ENCODE measurements at regions not wholly inside any gene's neighbourhood (a gene's known extent, or its start where the extent isn't known, plus 50 kb on each side); places are given as distances from the start of the nearest gene placed in this dataset.

- no peak overlapping the region for H3K27ac ChIP-seq (ENCODE audit: low read depth, low read length)
- no peaks in the 10 kb centered on the region for H3K4me1 ChIP-seq (ENCODE audit: control insufficient read depth, insufficient read depth, low read length)
- no peaks in the 10 kb centered on the region for H3K27me3 ChIP-seq (ENCODE audit: control insufficient read depth, insufficient read depth, low read length)
- H3K36me3 ChIP-seq (ENCODE audit: control insufficient read depth, insufficient read depth, low read length): no peaks in the 10 kb centered on the region
- H3K9me3 ChIP-seq (ENCODE audit: control insufficient read depth, insufficient read depth, low read depth, low read length): peaks cover 20% of the 10 kb centered on the region; the same call in 1 of the 2 replicates
- H3K4me3 ChIP-seq (ENCODE audit: low read depth, low read length): no peak overlapping the region
- no peak overlapping the region for H3K9ac ChIP-seq (ENCODE audit: low read length)
These were observed 174.4 kb downstream of the OGFRL1 start for GRCh38 chr6:71463061-71463460.

- no peak overlapping the region for H3K9ac ChIP-seq (ENCODE audit: low read length)
- no peaks in the 10 kb centered on the region for H3K27me3 ChIP-seq (ENCODE audit: control insufficient read depth, insufficient read depth, low read length)
- H3K4me1 ChIP-seq (ENCODE audit: control insufficient read depth, insufficient read depth, low read length): no peaks in the 10 kb centered on the region
- H3K36me3 ChIP-seq (ENCODE audit: control insufficient read depth, insufficient read depth, low read length): no peaks in the 10 kb centered on the region
- no peak overlapping the region for H3K27ac ChIP-seq (ENCODE audit: low read depth, low read length)
- H3K9me3 ChIP-seq (ENCODE audit: control insufficient read depth, insufficient read depth, low read depth, low read length): peaks cover 20% of the 10 kb centered on the region; the same call in 1 of the 2 replicates
- no peak overlapping the region for H3K4me3 ChIP-seq (ENCODE audit: low read depth, low read length)
These were observed 176.5 kb downstream of the OGFRL1 start for GRCh38 chr6:71465096-71465495.

GRCh38 chr6:71466362-71466761 lies 177.8 kb downstream of the OGFRL1 start:
- H3K9ac ChIP-seq (ENCODE audit: low read length): no peak overlapping the region
- H3K27ac ChIP-seq (ENCODE audit: low read depth, low read length): no peak overlapping the region
- peaks cover 20% of the 10 kb centered on the region; the same call in 1 of the 2 replicates for H3K9me3 ChIP-seq (ENCODE audit: control insufficient read depth, insufficient read depth, low read depth, low read length)
- H3K36me3 ChIP-seq (ENCODE audit: control insufficient read depth, insufficient read depth, low read length): no peaks in the 10 kb centered on the region
- no peaks in the 10 kb centered on the region for H3K27me3 ChIP-seq (ENCODE audit: control insufficient read depth, insufficient read depth, low read length)
- no peaks in the 10 kb centered on the region for H3K4me1 ChIP-seq (ENCODE audit: control insufficient read depth, insufficient read depth, low read length)
- no peak overlapping the region for H3K4me3 ChIP-seq (ENCODE audit: low read depth, low read length)

GRCh38 chr6:71468038-71468437 lies 179.4 kb downstream of the OGFRL1 start:
- Histone ChIP-seq H3K9ac (ENCODE audit: low read length) (no peak overlapping the region), H3K27ac (ENCODE audit: low read depth, low read length) (no peak overlapping the region), H3K4me3 (ENCODE audit: low read depth, low read length) (no peak overlapping the region), H3K27me3 (ENCODE audit: control insufficient read depth, insufficient read depth, low read length) (no peaks in the 10 kb centered on the region), H3K36me3 (ENCODE audit: control insufficient read depth, insufficient read depth, low read length) (no peaks in the 10 kb centered on the region), H3K4me1 (ENCODE audit: control insufficient read depth, insufficient read depth, low read length) (no peaks in the 10 kb centered on the region), H3K9me3 (ENCODE audit: control insufficient read depth, insufficient read depth, low read depth, low read length) (peaks cover 17% of the 10 kb centered on the region; the same call in 1 of the 2 replicates)

GRCh38 chr6:71468841-71469700 lies 180.5 kb downstream of the OGFRL1 start:
- peaks cover 17% of the 10 kb centered on the region; the same call in 1 of the 2 replicates for H3K9me3 ChIP-seq (ENCODE audit: control insufficient read depth, insufficient read depth, low read depth, low read length)
- no peak overlapping the region for H3K4me3 ChIP-seq (ENCODE audit: low read depth, low read length)
- H3K27ac ChIP-seq (ENCODE audit: low read depth, low read length): no peak overlapping the region
- H3K36me3 ChIP-seq (ENCODE audit: control insufficient read depth, insufficient read depth, low read length): no peaks in the 10 kb centered on the region
- H3K9ac ChIP-seq (ENCODE audit: low read length): no peak overlapping the region
- no peaks in the 10 kb centered on the region for H3K4me1 ChIP-seq (ENCODE audit: control insufficient read depth, insufficient read depth, low read length)
- H3K27me3 ChIP-seq (ENCODE audit: control insufficient read depth, insufficient read depth, low read length): no peaks in the 10 kb centered on the region

GRCh38 chr6:71471718-71472117 lies 183.1 kb downstream of the OGFRL1 start:
- Histone ChIP-seq H3K27ac (ENCODE audit: low read depth, low read length) (no peak overlapping the region), H3K36me3 (ENCODE audit: control insufficient read depth, insufficient read depth, low read length) (no peaks in the 10 kb centered on the region), H3K9ac (ENCODE audit: low read length) (no peak overlapping the region)

DNA sequence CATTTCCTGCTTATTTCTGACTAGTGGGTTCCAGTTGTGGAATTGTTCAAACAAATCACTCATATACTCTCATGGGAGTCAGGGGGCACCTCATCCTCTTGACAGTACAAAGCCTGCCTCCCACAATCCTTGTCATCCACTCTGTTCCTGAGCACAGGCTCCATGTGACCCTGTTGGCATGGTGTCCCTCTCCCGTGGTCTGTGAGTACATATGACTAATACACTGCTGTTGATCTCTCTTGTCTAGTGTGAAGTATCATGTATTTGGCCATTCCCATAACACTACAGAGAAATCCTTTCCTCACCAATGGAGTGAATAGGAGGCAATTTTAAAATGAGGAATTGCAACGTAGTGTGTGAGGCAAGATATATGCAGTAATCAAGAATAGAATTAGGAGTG lies 185.3 kb downstream of the OGFRL1 start:
- H3K36me3 ChIP-seq (ENCODE audit: control insufficient read depth, insufficient read depth, low read length): no peaks in the 10 kb centered on the region
- peaks cover 12% of the 10 kb centered on the region for H3K4me1 ChIP-seq (ENCODE audit: control insufficient read depth, insufficient read depth, low read length)
- no peak overlapping the region for H3K27ac ChIP-seq (ENCODE audit: low read depth, low read length)
- H3K9me3 ChIP-seq (ENCODE audit: control insufficient read depth, insufficient read depth, low read depth, low read length): no peaks in the 10 kb centered on the region
- H3K9ac ChIP-seq (ENCODE audit: low read length): no peak overlapping the region
- H3K27me3 ChIP-seq (ENCODE audit: control insufficient read depth, insufficient read depth, low read length): no peaks in the 10 kb centered on the region
- no peak overlapping the region for H3K4me3 ChIP-seq (ENCODE audit: low read depth, low read length)

More at GRCh38 chr6:71471718-71472117, 183.1 kb downstream of the OGFRL1 start:
- no peak overlapping the region for H3K4me3 ChIP-seq (ENCODE audit: low read depth, low read length)
- no peaks in the 10 kb centered on the region for H3K4me1 ChIP-seq (ENCODE audit: control insufficient read depth, insufficient read depth, low read length)
- H3K9me3 ChIP-seq (ENCODE audit: control insufficient read depth, insufficient read depth, low read depth, low read length): no peaks in the 10 kb centered on the region
- H3K27me3 ChIP-seq (ENCODE audit: control insufficient read depth, insufficient read depth, low read length): no peaks in the 10 kb centered on the region

DNA sequence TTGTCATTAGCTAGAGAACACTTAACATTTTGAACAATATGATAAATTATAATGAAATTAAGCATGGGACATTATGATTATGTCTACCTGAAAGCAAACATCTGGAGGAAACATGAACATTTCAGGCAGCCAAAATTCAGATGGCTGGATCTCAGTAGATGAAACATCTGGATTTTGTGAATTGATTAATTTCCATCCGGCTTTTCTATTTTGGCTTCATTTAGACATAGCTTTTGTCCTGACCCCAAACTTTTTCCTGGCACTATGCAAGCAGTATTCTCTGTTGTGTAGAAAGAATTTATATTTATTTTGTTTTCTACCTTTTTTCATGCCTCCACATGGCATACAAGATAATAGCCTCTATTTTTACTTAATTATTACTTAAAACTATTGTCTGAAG lies 186.3 kb downstream of the OGFRL1 start:
- no peak overlapping the region for H3K4me3 ChIP-seq (ENCODE audit: low read depth, low read length)
- H3K9me3 ChIP-seq (ENCODE audit: control insufficient read depth, insufficient read depth, low read depth, low read length): no peaks in the 10 kb centered on the region
- no peak overlapping the region for H3K27ac ChIP-seq (ENCODE audit: low read depth, low read length)
- H3K9ac ChIP-seq (ENCODE audit: low read length): no peak overlapping the region
- peaks cover 19% of the 10 kb centered on the region for H3K4me1 ChIP-seq (ENCODE audit: control insufficient read depth, insufficient read depth, low read length)
- no peaks in the 10 kb centered on the region for H3K36me3 ChIP-seq (ENCODE audit: control insufficient read depth, insufficient read depth, low read length)
- H3K27me3 ChIP-seq (ENCODE audit: control insufficient read depth, insufficient read depth, low read length): no peaks in the 10 kb centered on the region

GRCh38 chr6:71476371-71476770 lies 187.8 kb downstream of the OGFRL1 start:
- no peaks in the 10 kb centered on the region for H3K36me3 ChIP-seq (ENCODE audit: control insufficient read depth, insufficient read depth, low read length)

GRCh38 chr6:71476872-71477271 lies 188.3 kb downstream of the OGFRL1 start:
- H3K27ac ChIP-seq (ENCODE audit: low read depth, low read length): no peak overlapping the region

More at GRCh38 chr6:71476371-71476770, 187.8 kb downstream of the OGFRL1 start:
- no peaks in the 10 kb centered on the region for H3K27me3 ChIP-seq (ENCODE audit: control insufficient read depth, insufficient read depth, low read length)
- H3K27ac ChIP-seq (ENCODE audit: low read depth, low read length): no peak overlapping the region
- no peak overlapping the region for H3K9ac ChIP-seq (ENCODE audit: low read length)
- no peaks in the 10 kb centered on the region for H3K9me3 ChIP-seq (ENCODE audit: control insufficient read depth, insufficient read depth, low read depth, low read length)
- peaks cover 22% of the 10 kb centered on the region for H3K4me1 ChIP-seq (ENCODE audit: control insufficient read depth, insufficient read depth, low read length)
- no peak overlapping the region for H3K4me3 ChIP-seq (ENCODE audit: low read depth, low read length)

GRCh38 chr6:71478834-71479541 lies 190.4 kb downstream of the OGFRL1 start:
- Histone ChIP-seq H3K27ac (ENCODE audit: low read depth, low read length) (peak overlapping the region; percentile 78), H3K4me3 (ENCODE audit: low read depth, low read length) (peak overlapping the region; percentile 11; the same call in 1 of the 2 replicates), H3K36me3 (ENCODE audit: control insufficient read depth, insufficient read depth, low read length) (no peaks in the 10 kb centered on the region), H3K27me3 (ENCODE audit: control insufficient read depth, insufficient read depth, low read length) (no peaks in the 10 kb centered on the region), H3K4me1 (ENCODE audit: control insufficient read depth, insufficient read depth, low read length) (peaks cover 22% of the 10 kb centered on the region), H3K9me3 (ENCODE audit: control insufficient read depth, insufficient read depth, low read depth, low read length) (no peaks in the 10 kb centered on the region), H3K9ac (ENCODE audit: low read length) (peak overlapping the region; percentile 25)

More at GRCh38 chr6:71476872-71477271, 188.3 kb downstream of the OGFRL1 start:
- no peaks in the 10 kb centered on the region for H3K9me3 ChIP-seq (ENCODE audit: control insufficient read depth, insufficient read depth, low read depth, low read length)
- peaks cover 22% of the 10 kb centered on the region for H3K4me1 ChIP-seq (ENCODE audit: control insufficient read depth, insufficient read depth, low read length)
- no peak overlapping the region for H3K9ac ChIP-seq (ENCODE audit: low read length)
- no peaks in the 10 kb centered on the region for H3K27me3 ChIP-seq (ENCODE audit: control insufficient read depth, insufficient read depth, low read length)
- H3K4me3 ChIP-seq (ENCODE audit: low read depth, low read length): no peak overlapping the region
- no peaks in the 10 kb centered on the region for H3K36me3 ChIP-seq (ENCODE audit: control insufficient read depth, insufficient read depth, low read length)
